ENCODE measurements at regions not wholly inside any gene's neighbourhood (a gene's known extent, or its start where the extent isn't known, plus 50 kb on each side); places are given as distances from the start of the nearest gene placed in this dataset.

GRCh38 chr13:46982856-46983582, 86.2 kb upstream of the HTR2A start:
- TF ChIP-seq CTCF (IDR thresholded peaks at IDR 0.05) (no peak), ZFX (IDR thresholded peaks at IDR 0.05; ENCODE audit: borderline replicate concordance) (no peak)

Measured in 22Rv1 (cell line).